Left forelimb (tissue), 1 donor: ENCODE measurements at regions not wholly inside any gene's neighbourhood (a gene's known extent, or its start where the extent isn't known, plus 50 kb on each side); places are given as distances from the start of the nearest gene placed in this dataset.
"Not testable (repeated sequence)": the region's sequence is repeated elsewhere in the genome, so short reads cannot be mapped to it uniquely, and the experiment has no call there.

Experiments used
- DNase-seq: peaks from one replicate; pipeline ENCODE4 v3.0.0-alpha.2; 2018; ENCODE audit warnings: low spot score

DNA sequence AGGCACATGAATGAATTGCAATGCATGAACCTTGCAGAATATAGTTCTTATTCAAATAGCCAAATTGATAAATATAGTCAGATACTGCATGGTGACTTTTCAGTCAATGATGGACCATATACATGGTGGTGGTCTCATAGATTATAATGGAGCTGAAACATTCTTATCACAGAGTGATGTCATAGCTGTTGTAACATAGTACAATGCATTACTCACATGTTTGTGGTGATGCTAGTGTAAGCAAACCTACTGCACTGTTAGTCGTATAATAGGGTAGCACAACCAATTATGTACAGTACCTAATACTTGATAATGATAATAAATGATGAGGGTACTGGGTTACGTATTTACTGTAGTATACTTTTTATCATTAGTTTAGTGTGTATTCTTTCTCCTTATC, 280.3 kb downstream of the BCAT1 start:
- no peak for DNase-seq

DNA sequence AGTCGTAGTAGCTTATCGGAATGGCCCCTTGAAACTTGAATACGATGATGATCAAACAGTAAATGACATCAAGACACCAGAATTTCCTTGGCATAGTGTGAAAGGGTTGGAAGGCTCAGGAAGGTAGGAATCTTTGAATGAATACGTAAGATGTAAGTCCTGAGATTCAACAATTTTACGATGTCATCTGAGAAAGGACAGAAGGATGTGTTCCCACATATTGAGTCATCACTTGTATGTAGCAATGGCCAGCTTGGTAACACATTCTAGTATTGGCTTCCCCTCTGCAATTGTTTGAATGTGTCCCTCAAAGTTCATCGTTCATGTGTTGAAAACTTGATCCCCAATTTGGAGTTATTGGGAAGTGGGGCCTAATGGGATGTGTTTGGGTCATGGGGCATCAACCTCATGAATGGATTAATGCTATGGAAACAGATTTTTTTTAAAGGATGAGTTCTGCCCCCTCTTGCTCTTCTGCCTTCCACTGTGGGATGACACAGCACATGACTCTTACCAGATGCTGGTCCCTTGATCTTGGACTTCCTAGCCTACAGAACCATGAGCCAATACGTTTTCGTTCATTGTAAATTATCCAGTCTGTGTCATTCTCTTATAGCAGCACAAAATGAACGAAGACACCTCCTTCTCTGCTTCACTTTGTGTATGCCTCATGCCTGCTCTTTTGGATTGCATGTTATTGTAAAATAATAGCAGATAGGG, 284.6 kb downstream of the BCAT1 start:
- DNase-seq = no peak

DNA sequence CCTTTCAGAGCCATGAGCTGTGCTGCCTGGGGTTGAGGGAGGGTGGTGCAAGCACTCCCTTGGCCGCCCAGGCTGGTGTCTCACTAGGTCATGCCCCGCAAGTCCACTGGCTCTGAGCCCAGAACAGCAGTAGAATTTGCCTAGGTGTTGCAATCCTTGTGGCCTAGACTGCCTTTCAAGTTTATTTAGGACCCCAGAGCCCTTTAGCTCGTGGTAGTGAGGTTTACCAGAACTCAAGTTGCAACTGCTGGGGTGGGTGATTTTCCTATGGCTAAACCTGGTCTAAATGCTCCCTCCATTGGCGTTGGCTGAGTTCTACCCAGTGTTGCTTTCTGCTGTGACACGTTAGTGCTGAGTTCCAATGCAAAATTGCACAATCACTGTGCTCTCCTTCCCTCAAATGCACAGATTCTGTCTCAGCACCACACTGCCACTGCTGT, 287.2 kb downstream of the BCAT1 start:
- DNase-seq = no peak

DNA sequence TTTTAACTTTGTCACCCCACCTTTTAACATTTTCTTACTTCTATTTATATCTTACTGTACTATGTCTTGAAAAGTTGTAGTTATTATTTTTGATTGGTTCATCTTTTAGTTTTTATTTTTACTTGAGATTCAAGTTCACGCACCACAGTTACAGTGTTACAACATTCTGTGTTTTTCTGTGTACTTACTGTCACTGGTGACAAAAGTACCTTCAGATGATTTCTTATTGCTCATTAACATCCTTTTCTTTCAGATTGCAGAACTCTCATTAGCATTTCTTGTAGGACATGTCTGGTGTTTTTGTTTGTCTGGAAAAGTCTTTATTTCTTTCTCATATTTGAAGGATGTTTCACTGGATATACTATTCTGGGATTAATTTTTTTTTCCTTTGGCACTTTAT, 289.9 kb downstream of the BCAT1 start:
- DNase-seq = no peak

DNA sequence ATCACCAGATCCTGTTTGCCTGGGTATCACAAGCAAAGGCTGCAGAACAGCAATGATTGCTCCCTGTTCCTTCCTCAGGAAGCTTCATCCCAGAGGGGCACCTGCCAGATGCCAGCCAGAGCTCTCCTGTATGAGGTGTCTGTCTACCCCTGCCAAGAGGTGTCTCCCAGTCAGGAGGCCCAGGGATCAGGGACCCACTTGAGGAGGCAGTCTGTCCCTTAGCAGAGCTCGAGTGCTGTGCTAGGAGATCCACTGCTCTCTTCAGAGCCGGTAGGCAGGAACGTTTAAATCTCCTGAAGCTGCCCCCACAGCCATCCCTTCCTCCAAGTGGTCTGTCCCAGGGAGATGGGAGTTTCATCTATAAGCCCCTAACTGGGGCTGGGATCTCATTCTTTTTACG, 294.6 kb downstream of the BCAT1 start:
- DNase-seq = not testable (repeated sequence)

DNA sequence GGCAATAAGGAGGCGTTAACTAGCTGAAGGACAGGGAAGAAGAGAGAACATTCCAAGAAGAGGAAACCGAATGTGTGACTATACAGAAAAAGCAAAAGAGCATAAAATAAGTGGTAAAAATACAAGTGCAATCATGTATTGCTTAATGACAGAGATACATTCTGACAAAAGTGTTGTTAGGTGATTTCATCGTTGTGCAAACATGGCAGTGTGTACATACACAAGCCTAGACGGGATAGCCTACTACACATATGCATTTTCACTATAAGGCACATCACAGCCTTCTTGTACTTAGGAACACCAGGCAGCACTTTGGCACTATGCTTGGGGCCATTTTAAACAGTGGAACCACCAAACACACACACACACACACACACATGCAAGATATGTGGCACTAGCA, 299.3 kb downstream of the BCAT1 start:
- DNase-seq = no peak

DNA sequence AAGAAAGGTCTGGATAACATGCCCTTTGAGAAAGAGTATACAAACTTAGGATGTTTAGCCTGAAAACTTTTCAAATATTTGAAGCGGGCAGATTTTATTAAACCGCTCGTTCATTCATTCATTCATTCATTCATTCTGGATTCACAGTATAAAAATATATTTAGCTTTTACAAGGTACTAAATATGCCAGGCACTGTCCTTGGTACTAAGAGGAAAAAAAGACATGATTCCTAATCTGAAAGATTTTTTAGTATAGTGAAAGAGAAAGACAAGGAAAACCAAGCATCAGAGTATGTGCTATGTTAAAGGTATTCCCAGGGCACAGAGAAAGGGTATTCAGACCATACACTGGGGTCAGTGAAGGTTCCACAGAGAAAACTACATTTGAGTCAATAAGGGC, 299.7 kb downstream of the BCAT1 start:
- no peak for DNase-seq

DNA sequence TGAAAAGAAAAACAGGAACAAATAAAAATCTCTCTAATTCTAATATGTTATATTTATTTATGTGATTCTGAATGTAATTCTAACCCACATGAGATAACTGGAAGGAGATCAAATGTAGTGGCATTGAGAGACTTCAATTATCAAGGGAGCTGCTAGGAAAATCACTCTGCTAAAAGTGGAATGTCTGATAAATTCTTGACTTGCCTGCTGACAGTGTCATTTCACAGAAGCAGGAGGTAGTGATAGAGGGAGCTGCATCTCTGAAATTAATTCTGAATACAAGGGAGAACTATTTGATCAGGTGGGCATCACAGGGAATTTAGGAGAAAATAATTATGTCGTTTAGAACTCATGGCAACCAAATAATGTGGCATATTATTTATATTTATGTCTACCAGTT, 303.6 kb downstream of the BCAT1 start:
- no peak for DNase-seq

DNA sequence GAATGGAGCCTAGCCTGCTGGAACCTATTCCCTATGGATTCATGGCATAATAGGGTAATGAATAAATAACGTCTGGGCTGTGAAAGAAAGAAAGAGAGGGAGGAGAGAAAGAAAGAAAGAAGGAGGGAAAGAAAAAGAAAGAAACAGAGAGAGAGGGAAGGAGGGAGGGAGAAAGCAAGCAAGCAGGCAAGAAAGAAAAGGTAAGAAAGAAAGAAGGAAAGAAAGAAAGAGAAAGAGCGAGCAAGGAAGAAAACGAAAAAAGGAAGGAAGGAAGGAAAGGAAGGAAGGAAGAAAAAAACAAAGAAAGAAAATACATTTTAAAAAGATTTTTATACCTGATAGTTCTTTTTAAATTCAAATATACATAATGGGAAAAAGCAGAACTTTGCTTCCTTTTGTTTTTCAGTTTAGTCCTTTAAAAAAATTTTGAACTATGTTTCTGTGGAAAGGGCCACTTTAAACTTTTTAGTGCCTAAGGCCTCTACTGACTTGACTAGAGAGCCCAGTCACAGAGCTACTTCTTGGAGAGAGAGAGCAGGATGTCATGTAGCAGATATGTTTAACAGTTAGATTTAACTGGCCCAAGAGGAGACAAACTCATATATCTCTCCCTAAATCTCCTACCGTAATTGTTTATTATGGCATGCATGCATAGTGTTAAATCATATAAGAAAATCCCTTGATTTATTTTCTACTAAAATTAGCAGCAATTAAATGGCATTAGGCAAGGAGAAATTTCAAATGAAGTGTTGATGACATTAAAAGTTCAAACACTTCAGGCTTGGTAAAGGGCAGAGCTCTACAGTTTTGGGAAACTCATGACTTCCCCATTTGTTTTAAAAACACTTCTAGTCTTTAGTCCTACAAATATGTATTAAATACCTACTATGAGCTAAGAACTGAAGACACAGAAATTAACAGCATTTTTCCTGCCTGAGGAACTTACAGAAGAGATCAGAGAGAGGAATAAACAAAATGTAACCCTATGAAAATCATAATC, 305.5 kb downstream of the BCAT1 start:
- no peak for DNase-seq

DNA sequence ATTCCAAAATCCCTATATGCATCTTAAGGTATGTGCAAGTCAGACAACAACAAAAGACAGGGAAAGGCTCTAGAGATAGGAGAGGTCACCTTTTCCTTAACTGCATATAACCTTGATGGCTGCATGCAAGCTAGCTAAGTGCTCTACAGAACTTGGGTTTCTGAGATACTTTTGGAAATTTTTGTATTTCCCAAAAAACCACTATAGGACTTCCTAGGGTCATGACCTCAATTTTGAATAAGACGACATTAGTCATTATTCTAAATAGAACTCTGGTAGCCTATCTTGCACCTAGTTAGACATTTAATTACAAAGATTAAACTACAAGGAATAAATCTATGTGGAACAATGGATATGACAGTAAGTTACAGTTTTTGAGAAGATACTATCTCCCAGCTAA, 309.3 kb downstream of the BCAT1 start:
- DNase-seq = no peak

DNA sequence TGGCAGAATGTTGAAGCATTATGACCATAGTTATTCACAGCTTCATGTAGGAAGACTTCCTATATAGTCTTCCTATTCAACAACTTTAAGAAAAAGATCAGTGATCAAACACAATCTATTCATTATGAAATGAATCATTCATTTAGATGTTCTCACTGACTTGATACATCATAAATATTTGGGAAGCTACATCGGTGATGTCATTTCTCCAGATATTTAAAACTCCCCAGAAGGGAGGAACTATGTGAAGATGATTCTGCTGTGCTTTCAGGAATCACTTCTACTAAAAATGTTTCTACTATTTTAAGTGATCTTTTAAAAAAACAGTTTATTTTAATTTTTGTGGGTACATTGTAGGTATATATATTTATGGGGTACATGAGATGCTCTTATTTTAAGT, 316.4 kb downstream of the BCAT1 start:
- DNase-seq = no peak

DNA sequence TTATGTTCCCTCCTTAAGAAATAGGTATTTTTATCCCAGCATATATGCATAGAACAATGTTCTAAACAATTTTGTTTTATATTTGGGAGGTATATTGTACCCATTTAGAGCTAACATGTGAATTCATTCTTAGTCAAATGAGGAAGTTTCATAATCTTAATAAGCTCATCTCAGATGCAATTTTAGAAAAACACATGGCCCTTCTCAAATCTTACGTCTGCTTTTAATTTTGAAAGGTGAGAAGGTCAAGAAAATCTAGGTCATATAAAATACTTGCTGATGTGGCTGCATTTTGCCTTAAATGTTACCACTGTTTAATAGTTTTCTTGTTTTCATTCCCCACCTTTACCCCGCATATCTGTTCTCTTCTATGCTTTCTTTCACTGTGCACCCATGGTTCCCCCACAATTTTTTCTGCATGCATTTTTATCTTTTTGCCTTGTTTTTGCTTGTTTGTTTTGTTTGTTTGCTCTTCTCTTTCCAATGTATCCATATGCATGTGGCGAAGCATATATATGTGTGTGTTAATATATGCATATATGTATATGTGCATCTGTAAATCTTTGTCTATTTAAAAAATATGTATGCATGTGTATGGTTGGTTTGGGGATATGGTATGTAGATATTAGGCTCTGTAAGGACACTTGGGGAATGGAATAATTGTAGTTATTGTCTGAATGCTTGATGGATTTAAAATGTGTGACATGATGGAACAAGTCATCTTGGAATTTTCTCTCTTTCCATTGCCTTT, 317.1 kb downstream of the BCAT1 start:
- DNase-seq = no peak

DNA sequence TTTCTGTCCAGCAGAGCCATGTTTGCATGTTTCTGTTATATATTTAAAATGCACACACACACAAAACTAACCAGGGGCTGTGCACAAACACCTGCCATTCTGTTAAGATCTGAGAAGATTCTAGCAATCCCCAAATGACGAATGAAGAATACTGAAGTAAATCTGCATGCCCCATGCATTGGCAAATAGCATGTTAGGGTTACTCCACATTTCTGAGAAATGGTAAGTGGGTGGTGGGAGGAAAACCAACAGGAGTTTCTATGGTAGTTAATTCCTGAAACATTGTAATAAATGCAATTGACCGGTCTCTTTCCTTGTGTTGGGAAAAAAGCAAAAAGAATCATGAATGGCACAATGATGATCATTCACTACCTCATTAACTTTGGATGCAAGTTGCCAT, 318.0 kb downstream of the BCAT1 start:
- DNase-seq = no peak

DNA sequence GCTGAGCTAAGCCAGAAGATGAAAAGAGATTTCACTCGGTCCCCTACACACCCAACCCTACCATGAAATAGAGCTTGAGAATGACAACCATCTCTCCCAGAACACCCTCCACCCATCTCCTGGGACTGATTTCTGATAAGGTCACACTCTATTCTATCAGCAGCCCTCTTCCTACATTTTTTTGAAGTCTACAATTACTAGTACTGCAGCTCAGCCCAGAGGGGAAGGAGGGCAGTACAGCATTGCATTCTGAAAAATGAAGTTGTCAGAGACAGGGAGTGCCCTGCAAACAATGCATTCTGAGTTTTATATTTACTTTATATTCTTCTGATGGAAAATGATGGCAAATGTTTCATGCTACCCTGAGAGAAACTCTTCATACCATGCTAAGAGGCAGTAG, 318.5 kb downstream of the BCAT1 start:
- no peak for DNase-seq

DNA sequence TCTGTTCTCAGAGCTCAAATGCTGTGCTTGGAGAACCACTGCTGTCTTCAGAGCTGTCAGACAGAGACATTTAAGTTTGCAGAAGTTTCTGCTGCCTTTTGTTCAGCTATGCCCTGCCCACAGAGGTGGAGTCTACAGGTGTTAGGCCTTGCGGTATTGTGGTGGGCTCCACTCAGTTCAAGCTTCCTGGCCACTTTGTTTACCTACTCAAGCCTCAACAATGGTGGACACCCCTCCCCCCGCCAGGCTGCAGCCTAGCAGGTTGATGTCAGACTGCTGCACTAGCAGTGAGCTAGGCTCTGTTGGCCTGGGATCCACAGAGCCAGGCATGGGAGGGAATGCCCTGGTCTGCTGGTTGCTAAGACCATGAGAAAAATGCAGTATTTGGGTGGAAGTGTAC, 323.8 kb downstream of the BCAT1 start:
- no peak for DNase-seq

DNA sequence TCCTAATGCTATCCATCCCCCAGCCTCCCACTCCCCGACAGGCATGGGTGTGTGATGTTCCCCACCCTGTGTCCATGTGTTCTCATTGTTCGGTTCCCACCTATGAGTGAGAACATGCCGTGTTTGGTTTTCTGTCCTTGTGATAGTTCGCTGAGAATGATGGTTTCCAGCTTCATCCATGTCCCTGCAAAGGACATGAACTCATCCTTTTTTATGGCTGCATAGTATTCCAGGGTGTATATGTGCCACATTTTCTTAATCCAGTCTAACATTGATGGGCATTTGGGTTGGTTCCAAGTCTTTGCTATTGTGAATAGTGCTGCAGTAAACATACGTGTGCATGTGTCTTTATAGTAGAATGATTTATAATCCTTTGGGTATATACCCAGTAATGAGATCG, 328.9 kb downstream of the BCAT1 start:
- DNase-seq = not testable (repeated sequence)

DNA sequence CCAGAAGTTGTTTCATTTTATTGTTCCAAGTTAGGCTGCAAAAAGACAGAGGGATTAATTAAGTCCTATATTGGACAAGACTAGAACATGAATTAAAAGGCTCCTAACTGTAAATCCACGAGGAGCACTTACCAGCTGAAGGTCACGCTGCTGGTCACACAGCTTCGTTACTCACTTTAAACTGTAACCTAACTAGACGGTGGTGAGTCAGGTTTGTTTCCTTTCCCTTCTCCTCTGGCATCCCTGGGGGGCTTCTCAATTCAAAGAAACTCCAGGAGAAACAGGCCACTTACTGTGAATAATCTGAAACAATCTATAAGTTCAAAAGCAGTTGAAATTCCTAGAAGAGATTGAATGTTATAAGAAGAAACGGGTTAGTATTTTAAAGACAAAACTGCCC, 331.4 kb downstream of the BCAT1 start:
- no peak for DNase-seq

DNA sequence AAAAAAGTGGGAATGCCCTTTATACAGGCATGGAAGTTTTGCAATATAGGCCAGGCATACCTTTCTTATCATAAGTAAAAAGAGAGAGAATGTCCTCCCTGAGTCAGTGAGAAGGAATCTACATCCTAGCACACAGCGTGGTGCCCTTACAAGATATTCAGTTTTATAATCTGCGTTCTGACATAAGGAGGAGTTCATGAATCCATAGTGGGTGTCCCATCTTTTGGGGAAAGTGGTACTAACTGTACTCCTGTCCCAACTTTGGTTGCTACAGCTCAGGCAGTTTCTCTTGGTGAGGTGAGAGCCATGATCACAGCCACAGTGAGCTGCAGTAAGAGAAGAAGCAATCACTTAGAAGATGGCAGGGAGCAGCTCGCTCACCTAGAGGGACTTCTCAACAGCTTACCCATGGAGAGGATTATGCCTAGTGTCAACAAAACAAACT, 332.9 kb downstream of the BCAT1 start:
- DNase-seq = no peak

DNA sequence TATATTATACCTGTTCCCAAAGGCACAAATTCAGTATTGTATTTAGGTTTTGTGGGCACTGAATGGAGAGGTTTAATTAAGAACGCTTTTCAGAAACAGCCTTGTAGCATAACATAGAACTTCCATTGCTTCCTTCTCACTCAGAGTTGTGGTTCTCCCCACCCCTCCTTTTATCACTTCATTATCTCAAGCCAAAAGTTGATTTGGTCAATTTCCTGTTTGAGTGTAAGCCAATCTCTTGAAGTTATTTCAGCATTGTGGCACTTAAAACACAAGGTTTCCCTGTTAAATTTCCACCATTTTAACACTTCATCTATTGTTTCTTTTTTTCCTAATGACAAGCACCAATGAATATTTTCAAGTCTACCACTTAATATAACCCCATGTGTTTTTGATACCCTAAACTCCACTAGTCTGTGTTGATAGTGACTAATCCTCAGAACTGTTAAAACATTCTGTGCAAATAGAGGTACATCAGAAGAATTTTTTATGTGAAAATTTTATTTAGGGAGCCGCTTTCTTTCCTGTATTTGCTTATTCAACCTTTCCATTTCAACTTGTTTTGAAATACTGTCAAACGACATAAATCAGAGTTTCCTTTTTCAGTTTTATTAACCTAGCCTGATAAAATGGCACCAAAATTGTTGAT, 340.1 kb downstream of the BCAT1 start:
- DNase-seq = no peak

DNA sequence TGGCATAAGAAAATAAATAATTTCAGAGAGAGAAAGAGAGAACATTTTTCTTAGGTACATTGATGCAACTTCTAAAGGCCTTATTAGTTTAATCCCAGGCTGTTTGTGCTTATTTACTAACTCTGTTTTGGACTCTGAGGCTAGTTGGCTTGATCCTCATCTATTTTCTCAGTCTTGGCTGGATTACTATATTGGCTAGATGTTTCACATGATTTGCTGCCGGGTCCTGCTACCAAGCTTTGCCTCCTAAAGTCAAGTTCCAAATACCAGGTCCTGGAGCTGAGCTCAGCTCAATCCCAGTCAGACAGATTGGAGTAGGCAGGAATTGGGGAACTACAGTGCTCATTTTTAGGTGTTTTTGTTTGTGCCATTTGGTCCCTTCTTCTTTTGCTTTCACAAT, 340.8 kb downstream of the BCAT1 start:
- no peak for DNase-seq

DNA sequence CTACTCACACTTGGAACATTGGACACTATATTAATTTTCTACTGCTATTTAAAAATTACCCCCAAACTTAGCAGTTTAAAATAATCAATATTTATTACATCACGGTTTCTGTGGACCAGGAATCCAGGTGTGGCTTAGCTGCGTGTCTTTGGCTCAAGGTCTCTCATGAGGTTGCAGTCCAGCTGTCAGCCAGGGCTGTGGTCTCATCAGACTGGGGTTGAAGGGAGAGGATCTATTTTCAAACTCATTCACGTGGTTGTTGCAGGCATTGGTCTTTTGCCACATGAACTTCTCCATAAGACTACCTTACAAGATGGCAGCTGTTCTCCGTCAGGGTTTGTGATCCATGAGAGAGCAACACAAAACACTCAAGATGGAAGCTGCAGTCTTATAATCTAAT, 343.0 kb downstream of the BCAT1 start:
- DNase-seq = no peak

DNA sequence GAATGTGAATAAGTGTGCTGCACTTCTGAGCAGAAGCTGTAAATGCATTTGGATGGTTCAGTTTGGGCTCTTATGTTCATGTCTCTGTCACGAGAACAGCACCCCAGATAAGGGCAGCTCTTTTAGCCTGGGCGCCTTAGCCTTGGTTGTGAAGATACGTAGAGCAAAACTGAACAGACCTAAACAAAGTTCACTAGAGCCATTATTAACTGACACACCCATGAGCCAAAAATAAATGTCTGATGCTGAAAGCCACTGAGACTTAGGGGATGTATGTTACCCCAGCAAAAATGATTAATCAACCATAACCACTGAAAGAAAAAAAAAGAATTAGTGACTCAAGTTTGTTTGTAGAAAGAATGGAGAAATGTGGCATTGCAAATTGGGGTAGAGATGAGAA, 343.4 kb downstream of the BCAT1 start:
- DNase-seq = no peak
